GM21390 (cell line): ENCODE measurements at regions not wholly inside any gene's neighbourhood (a gene's known extent, or its start where the extent isn't known, plus 50 kb on each side); places are given as distances from the start of the nearest gene placed in this dataset.
"Not testable (repeated sequence)": the region's sequence is repeated elsewhere in the genome, so short reads cannot be mapped to it uniquely, and the experiment has no call there.

Source experiments
- ATAC-seq: cut with Tn5 transposase; IDR thresholded peaks from one replicate; pipeline ENCODE4 v1.9.1; 2021; ENCODE audit not compliant: unreplicated experiment

DNA sequence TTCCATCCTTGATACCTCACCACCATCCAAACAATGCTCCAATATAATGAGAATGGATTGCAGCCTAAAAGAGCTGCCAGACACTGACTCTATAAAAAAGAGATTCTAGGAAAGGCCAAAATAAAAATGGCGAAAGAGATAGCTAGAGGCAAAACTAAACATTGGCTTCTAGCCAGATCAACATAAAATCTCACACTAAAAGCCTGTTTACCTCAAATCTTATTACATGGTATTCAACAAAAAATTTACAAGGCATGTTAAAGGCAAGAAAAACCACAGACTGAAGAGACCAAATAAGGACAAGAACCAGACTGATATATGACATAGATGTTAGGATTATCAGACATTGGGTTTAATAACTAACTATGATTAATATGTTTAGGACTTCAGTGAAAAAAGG lies 1127.0 kb downstream of the DNAJB9 start:
- ATAC-seq = no peak

DNA sequence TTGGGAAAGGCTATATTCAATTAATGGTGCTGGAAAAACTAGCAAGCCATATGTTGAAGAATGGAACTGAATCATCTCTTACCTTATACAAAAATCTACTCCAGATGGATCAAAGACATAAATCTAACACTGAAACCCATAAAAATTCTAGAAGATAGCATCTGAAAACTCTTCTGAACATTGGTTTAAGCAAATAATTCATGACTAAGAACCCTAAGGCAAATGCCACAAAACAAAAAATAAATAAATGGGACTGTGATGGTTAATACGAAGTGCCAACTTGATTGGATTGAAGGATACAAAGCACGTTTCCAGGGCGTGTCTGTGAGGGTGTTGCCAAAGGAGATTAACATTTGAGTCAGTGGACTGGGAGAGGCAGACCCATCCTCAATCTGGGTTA lies 1130.0 kb downstream of the DNAJB9 start:
- no peak for ATAC-seq

DNA sequence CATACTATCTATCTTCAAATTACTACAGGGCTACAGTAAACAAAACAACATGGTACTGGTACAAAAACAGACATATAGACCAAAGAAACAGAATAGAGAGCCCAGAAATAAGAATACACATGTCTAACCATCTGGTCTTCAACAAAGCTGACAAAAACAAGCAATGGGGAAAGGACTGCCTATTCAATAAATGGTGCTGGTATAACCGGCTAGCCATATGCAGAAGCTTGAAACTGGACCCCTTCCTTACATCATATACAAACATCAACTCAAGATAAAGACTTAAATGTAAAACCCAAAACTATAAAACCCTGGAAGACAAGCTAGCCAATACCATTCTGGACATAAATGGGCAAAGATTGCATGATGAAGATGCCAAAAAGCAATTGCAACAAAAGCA lies 1143.7 kb downstream of the DNAJB9 start:
- no peak for ATAC-seq

DNA sequence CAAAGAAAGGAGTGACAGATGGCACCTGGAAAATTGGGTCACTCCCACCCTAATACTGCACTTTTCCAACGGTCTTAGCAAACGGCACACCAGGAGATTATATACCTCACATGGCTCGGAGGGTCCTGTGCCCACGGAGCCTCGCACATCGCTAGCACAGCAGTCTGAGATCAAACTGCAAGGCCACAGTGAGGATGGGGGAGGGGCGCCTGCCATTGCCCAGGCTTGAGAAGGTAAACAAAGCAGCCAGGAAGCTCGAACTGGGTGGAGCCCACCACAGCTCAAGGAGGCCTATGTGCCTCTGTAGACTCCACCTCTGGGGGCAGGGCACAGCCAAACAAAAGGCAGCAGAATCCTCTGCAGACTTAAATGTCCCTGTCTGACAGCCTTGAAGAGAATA lies 1149.7 kb downstream of the DNAJB9 start:
- ATAC-seq = not testable (repeated sequence)

DNA sequence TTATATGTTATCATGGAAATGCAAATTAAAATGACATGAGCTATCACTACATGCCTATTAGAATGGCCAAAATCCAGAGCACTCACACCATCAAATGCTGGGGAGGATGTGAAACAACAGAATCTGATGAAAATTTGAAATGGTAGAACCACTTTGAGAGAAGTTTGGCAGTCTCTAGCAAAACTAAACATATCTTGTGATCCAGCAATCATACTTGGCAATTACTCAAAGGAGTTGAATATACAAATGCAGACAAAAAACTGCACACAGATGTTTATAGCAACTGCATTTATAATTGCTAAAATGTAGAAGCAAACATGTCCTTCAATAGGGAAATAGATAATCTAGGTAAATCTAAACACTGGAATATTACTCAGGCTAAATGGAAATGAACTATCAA lies 1164.9 kb downstream of the DNAJB9 start:
- ATAC-seq = no peak

DNA sequence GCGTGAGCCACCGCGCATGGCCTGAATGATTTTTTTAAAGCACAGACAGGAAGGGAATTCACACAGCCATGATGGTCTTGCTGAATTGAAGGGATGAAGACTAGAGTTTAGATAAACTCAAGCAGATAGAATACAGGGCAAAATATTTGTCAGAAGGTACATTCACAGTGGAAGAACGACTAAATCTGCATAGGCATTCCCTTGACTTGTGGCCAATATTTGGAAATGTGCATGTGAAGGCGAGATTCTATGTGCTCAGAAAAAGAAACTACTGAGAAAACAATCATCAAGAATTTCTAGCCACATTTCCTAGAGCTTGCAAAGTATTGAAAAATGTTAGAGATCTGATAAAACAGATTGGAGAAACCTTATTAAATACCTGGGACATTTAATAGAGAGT lies 1166.2 kb downstream of the DNAJB9 start:
- no peak for ATAC-seq

DNA sequence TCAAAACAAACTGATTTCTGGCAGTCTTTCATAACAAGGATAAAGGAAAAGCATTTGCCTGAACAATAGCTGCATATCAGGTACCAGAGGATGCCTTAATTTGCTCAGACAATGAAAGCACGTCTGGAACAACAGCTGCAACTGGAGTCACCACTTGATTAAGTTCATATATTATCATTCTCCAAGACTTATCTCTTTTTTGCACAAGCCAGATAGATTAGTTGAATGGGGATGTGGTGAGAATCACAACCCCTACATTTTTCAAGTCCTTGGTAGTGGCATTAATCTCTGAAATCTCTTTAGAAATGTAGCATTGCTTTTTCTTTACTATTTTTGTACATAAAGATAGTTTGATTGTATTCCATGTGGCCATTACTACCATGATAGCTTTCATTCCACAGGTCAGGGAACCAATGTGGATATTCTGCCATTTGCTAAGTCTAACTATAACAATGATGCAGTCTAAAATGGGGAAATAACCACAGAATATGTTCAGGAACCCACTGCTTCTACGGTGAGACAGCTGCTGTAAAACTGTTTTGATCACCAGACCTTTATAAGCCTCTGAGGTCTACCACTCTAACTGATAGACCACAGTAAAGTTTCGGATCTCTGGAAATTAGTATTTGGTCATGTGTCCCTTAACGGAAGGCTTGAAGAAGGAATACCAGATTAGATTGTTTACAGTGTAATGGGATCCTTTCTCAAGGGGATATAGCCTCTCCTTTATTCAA lies 1176.2 kb downstream of the DNAJB9 start:
- no peak for ATAC-seq

DNA sequence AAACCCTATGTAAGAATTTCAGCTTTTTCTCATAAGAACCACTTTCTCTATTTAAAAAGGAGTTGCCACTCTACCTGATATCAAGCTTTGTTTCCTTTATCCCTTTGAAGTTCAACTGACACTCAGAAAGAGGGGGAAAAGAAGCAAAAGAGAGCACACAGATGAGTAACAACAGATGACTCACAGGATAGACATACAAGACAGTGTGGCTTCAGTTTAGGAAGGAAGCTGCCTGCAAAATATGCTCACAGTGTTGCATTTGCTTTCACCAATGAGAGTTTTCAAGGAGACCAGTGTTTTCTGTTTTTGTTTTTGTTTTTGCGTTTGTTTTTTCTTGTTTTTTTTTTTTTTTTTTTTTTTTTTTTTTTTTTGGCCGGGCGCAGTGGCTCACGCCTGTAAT lies 1181.6 kb downstream of the DNAJB9 start:
- no peak for ATAC-seq

DNA sequence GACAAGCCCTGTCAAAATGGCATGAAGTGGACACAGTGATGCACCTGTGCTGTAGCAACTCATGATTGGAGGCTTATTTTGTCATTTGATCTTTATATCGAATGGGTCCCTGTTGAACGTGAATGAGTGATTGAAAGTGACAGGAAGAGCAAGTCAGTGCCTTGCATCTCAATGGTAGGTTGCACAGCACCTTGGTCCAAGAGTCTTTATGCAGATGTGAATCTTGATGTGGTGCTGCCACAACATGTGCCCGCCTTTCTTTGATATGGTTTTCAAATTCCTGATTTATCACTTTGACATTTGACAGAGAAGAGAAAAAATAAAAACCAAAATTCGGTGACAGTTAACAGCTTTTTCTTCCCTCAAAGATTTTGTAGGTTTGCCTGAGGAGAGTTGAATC lies 1182.4 kb downstream of the DNAJB9 start:
- ATAC-seq = no peak

DNA sequence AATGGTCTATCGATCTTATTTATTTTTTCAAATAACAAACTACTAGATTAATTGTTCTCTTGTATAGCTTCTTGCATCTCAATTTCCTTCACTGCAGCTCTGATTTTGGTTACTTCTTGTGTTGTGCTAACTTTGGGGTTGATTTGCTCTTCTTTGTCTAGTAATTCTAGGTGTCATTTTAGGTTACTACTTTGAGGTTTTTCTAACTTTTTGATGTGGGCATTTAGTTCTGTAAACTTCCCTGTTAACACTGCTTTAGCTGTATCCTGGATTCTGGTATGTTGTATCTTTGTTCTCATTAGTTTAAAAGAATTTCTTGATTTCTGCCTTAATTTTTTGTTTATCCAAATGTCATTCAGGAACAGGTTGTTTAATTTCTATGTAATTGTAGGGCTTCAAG lies 1188.0 kb downstream of the DNAJB9 start:
- no peak for ATAC-seq

DNA sequence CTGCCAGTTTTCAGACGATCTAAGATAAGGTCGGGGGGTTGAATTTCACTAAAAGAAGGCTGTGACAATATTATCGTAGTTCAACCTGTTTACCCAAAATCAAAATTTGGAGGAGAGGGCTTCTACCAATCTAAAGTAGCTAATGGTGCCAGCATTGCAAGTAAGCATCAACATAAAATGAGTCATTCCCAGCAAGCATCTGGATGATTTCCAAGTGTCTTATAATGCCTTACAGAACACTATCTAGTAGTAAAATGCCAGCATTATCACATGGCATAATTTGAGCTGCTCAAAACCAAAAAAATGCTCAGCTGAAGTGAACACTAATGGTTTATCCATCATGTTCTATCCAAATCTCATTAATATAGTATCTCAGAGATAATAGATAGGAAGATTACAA lies 1193.9 kb downstream of the DNAJB9 start:
- no peak for ATAC-seq

DNA sequence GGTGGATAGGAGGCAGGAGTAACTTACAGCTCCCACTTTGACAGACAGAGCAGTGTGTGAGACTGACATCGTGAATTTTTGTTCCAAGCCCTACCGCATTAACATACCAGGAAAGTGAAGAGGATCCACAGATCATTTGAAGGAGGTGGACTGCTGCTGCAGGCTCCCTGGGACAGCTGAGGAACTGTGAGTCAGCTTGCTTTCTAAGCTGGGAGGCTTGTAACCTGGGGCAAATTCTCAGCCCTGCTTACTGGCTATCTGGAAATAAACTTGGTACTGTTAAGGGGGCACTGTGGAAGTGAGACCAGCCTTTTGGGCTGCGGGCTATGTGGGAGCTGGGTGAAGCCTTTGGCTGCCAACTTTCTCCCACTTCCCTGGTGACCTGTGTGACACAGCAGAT lies 1202.5 kb downstream of the DNAJB9 start:
- ATAC-seq = no peak

DNA sequence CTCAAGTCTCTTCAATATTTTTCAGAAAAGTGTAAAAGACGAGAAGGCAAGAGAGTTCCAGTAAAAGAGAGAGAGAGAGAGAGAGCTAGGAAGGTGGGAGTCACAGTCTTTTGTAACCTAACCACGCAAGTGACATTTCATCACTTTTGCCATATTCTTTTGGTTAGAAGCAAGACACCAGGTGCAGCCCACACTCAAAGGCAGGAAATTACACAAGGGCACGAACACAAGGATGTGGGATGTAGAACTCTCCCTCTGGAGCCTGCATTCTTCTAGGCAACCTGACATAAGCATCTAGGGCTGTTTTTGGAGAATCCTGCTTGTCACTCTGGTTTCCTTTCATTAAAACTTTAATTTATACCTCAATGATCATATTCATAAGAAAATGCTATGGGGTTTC lies 1213.1 kb downstream of the DNAJB9 start:
- ATAC-seq = no peak

DNA sequence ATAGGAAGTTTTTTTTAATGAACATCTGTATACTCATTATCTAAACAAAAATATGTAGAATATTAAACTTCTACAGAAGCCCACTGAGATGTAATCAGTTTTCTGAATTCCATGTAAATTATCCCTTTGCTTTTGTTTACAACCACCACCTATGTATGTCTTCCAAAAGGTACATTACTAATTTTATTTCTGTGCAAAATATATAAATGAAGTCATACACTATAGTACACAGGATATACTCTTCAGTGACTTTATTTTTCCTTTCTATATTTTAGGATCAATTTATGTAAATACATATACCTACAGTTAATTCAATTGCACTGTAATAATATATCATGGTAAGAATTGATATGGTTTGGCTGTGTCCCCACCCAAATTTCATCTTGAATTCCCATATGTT lies 1236.9 kb downstream of the DNAJB9 start:
- ATAC-seq = no peak

DNA sequence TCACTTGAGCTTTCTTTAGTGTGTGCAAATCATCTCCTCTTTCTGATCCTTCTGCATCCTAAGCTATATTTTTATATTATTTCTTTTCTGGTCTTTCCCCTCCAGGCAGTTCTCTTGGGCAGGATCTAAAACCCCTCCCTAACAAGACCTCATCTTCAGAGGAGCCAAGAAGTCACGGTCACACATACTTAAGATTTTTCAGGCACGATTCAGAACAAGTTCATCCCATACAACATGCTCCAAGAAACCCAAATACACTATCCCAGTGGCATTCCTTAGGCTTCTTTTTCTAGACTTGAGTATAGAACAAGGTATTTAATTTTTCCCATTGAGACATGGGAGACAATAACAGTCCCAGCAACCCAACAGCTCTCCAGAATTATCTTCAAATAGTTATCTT lies 1251.5 kb downstream of the DNAJB9 start:
- no peak for ATAC-seq

DNA sequence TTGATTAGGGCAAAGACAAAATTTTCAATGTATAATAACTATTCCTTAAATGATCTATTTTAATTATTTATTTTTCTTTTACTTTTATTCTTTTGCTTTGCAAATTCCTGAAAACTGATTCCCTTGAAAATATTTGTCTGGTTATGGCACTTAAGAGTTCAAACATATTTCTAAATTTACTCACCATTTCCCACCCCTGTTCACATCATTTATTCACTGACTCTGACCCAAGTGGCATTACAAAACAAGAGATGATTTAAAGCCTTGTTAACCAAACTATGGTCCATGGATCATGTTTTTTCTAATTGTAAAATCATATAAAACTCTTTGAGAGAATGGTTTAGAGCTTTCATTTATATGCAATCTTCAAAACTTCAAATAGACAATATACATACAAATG lies 1256.1 kb upstream of the LRRN3 start:
- ATAC-seq = no peak

DNA sequence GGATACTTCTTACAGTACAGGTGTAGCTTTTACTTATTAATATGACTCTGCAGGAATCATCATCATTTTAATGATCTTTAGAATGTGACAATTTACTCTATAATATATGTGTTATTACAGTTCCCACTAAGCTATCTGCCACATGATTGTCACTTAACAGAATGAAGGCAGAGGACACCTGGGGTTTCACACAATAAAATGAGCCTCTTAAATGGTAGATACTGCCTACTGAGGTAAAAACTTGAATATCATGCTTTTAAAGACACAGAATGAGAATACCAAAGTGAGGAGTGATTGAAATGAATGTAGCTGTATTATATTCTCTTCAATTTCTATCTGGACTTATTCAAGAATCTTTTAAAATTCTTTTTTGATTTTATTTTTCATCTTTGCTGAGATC lies 1255.3 kb upstream of the LRRN3 start:
- ATAC-seq = no peak

DNA sequence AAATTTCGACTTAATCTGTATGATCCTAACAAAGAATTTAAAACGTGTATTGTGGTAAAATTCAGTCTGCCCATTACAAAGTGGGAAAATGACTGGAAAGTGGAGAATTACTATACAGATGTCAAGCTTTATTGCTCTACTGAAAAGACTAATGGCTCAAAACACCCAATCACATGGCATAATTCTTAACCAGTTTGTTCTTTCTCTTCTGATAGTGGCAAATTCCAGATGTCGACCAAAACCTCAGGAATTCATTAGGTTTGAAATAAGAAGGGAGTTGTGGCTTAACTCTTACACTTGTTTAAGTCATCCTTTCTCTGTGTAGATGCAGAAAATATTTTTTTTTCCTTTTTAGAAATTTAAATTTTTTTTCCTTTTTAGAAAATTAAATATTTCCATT lies 1254.9 kb upstream of the LRRN3 start:
- ATAC-seq = no peak

DNA sequence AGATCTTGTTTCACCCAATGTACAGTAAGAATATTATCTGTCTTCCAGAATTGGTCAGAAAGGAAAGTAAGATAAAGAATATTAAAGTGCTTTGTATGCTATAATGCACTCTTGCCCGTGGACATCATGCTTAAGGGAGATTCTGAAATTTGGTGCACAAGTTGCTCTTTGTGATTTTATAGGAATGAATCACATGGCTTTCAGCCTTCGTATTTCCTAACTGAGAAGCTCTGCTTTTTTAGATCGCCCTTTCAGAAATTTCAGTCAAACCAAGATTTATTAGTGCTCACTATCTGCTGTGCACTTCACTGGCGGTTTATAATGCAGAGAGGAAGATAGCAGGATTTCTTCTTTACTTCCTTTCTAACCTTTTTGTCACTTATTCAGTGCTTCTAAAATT lies 1248.5 kb upstream of the LRRN3 start:
- no peak for ATAC-seq

DNA sequence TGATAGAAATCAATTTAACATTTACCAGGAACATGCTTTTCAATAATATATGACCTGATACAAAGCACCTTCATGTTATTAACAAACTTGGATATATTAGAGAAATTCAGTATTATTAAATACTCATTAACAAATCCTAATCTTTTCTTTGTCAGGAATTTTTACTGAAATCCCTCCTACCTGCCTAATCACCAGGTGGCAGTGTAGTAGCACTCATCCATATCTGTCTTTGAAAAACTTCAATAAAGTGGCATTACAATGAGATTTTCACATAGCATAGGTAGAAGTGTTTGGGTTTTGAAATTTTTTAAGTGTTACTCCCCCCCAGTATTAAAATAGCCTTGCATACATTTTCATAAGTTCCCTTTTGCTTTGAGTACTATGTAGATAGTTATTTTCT lies 1246.6 kb upstream of the LRRN3 start:
- ATAC-seq = no peak

DNA sequence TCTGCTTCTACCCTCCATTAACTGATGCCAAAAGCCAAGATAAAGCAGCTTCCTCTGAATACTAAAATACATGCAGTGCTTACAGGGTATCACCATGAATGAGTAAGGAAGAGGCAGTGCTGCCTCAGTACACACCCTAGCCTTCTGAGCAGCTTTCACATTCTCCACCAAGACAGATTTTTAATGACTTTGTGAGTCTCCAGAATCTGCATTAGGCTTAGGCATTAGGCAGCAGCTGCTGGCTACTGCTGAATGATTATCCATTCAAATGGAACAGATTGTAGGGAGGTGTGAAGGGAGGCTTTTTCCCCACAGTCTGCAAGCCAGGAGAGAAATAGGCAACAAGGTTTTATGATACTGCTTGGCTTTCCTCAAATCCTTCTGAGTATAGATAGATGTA lies 1226.7 kb upstream of the LRRN3 start:
- no peak for ATAC-seq

DNA sequence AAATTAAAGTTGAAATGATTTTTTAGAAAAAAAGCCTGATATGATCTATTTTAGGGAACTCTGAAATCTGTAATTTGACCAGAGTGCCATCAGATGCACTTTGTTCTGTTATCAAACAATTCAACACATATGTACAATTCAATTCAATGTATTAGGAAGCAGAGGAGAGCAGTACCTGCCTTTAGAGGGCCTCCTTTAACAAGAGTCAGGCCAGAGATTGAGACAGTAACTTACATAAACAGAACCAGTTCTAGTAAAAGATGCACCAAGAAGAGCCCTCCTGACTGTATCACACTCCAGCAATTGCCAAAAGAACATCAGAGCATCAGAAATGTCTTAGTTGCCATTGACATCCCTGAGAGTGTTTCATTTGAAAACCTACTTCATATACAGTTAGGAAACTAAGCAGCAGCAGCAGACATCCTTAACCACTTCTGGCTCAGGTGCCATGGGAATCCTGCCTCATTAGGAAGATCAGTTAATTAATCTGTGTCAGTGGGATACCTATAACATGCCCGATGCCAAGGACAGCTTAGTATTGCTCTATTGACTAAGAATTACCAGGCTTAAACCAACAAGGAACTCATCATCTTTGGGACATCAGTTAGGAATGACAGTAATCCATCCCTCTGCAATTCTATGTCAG lies 1222.6 kb upstream of the LRRN3 start:
- no peak for ATAC-seq

DNA sequence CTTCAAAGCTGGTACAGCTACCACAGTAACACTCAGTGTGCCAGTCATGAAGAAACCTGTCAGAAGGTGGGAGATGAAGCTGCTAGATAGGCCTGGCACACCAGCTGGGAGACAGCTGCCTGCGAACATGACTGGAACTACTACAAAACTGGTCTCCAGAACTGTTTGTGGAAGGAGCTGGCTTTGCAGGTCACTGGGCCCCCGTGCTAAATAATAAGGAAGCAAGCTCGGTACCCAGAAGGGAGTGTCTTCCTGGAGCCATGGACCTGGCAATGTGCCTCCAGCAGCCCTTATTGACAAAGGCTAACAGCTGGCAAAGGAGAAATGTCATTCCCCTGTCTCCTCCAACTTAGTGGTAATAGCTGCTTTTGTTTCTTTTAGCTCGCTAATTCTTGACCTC lies 1217.6 kb upstream of the LRRN3 start:
- no peak for ATAC-seq
